Neutrophil (primary cell): ENCODE measurements at regions not wholly inside any gene's neighbourhood (a gene's known extent, or its start where the extent isn't known, plus 50 kb on each side); places are given as distances from the start of the nearest gene placed in this dataset.

Source experiments
- H3K27ac ChIP-seq: fragments of 200-600 bp; sonication (generic); 2 replicates; pipeline ENCODE4 v1.5.1; 2016; ENCODE audit warnings: mild to moderate bottlenecking, moderate library complexity
- H3K27me3 ChIP-seq: fragments of 200-600 bp; sonication (generic); 2 replicates; pipeline ENCODE4 v1.6.0; 2016; ENCODE audit warnings: mild to moderate bottlenecking
- H3K36me3 ChIP-seq: fragments of 200-600 bp; sonication (generic); 2 replicates; pipeline ENCODE4 v1.5.1; 2017
- H3K4me1 ChIP-seq, 2 experiments: fragments of 200-600 bp in 1 of 2; sonication (generic) in 1 of 2; 1 replicate in 1 of 2; 2 replicates in 1 of 2; pipeline versions ENCODE4 v1.5.1 to v1.6.1; 2013 to 2016; ENCODE audit warnings: low read depth in 1 of 2, low read length in 1 of 2, mild to moderate bottlenecking in 1 of 2, moderate library complexity in 1 of 2; ENCODE audit not compliant: control insufficient read depth in 1 of 2, insufficient read depth in 1 of 2
- H3K4me3 ChIP-seq, 2 experiments: fragments of 200-600 bp in 1 of 2; sonication (generic) in 1 of 2; 1 replicate in 1 of 2; 2 replicates in 1 of 2; pipeline ENCODE4 v1.5.1; 2013 to 2016; ENCODE audit warnings: low read depth in 1 of 2, low read length in 1 of 2, mild to moderate bottlenecking in 1 of 2, moderate library complexity in 1 of 2
- H3K9me3 ChIP-seq: fragments of 200-600 bp; sonication (generic); 2 replicates; pipeline ENCODE4 v1.5.1; 2016
- TF ChIP-seq, protein P1 (sequence below): fragments of 200-600 bp; sonication (generic); IDR thresholded peaks from 2 replicates; pipeline ENCODE4 v1.5.1; 2016; ENCODE audit warnings: antibody characterized with exemption

DNA sequence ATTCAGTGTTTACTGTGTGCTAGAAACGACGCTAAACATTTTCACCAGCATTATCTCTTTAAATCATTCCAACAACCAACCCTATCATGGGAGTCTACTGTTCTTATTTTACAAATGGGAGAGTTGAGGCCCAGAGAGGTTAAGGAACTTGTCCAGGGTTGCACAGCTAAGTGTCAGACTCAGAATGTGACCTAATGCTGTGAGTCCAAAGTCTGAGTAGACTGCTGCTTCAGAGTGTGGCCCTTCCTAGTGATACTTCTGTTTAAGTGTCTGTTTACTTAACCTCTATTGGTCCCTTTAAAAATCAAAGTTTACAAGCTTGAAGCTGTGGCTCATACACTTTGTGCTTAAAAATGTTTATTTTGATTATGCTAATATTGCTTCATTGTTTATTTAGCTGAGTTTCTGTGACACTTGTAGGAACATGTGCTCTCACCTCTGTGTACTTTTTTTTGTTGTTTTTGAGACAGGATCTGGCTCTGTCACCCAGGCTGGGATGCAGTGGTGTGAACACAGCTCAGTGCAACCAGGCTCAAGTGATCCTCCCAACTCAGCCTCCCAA, 84.4 kb upstream of the SYPL1 start:
- no peaks in the 10 kb centered on the region for H3K9me3 ChIP-seq
- peaks cover 34% of the 10 kb centered on the region for H3K27me3 ChIP-seq

DNA sequence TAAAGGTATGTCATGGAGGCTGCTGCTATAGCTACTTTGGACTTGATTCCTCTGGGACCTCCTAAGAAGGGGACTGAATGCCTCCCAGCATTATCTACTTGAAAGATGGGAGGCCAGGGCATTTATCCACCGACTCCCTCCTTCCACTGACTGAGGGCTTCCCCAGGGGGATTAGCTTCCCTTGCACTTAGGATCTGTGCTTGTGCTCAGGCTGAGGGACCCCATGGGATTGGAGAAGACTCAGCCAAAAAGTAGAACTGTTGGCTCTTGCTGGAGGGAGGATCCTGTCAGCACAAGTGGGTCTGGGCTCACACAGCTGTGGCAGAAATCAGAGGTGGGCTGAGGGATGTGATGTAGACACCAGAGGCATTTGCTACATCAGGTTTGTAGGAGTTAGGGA, 81.5 kb upstream of the SYPL1 start:
- no peaks in the 10 kb centered on the region for H3K4me1 ChIP-seq
- H3K27ac ChIP-seq: no peak overlapping the region
- peaks cover 41% of the 10 kb centered on the region for H3K27me3 ChIP-seq
- no peaks in the 10 kb centered on the region for H3K9me3 ChIP-seq
- no peak overlapping the region for H3K4me3 ChIP-seq
- no peaks in the 10 kb centered on the region for H3K36me3 ChIP-seq
- TF ChIP-seq, protein P1, sequence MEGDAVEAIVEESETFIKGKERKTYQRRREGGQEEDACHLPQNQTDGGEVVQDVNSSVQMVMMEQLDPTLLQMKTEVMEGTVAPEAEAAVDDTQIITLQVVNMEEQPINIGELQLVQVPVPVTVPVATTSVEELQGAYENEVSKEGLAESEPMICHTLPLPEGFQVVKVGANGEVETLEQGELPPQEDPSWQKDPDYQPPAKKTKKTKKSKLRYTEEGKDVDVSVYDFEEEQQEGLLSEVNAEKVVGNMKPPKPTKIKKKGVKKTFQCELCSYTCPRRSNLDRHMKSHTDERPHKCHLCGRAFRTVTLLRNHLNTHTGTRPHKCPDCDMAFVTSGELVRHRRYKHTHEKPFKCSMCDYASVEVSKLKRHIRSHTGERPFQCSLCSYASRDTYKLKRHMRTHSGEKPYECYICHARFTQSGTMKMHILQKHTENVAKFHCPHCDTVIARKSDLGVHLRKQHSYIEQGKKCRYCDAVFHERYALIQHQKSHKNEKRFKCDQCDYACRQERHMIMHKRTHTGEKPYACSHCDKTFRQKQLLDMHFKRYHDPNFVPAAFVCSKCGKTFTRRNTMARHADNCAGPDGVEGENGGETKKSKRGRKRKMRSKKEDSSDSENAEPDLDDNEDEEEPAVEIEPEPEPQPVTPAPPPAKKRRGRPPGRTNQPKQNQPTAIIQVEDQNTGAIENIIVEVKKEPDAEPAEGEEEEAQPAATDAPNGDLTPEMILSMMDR: no peak

More for the DNA sequence above, 84.4 kb upstream of the SYPL1 start:
- no peak overlapping the region for H3K27ac ChIP-seq
- no peaks in the 10 kb centered on the region for H3K4me1 ChIP-seq
- TF ChIP-seq, protein P1: no peak
- no peaks in the 10 kb centered on the region for H3K36me3 ChIP-seq
- H3K4me3 ChIP-seq: no peak overlapping the region

DNA sequence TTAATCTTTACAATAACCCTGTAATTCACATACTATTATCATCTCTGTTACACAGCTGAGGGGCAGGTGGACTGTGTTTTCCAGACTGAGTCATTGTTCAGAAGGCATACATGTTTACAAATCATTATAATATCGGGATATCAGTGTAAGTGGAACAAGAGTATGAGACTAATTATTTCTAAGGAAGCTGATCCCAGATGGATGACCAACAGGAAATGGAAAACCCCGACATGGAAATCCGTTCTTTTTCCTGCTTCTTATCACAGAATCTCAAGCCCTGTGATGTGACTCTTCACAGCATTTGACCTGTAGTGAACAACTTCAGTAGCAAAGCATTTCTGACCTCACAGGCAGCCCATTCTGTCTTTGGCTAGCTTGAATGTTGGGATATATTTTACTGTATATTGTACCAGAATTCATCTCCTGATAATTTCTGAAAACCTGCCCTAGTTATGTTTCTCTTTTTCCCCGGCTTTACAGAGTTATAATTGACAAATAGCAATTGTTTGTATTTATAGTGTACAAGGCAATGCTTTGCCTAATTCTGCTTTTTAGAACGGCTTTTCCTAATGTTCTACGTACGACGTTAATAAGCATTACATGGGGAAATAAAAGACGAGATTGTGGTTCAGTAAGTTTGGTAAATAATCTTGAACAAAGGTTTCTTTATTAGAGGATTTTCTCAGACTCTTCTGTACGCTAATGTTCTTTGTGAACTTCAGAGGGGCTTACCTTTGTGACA, 78.6 kb upstream of the SYPL1 start:
- Histone ChIP-seq H3K9me3 (no peaks in the 10 kb centered on the region), H3K27me3 (peaks cover 41% of the 10 kb centered on the region), H3K27ac (no peak overlapping the region), H3K4me1 (no peaks in the 10 kb centered on the region), H3K4me3 (no peak overlapping the region), H3K36me3 (no peaks in the 10 kb centered on the region)
- TF ChIP-seq, protein P1: no peak

DNA sequence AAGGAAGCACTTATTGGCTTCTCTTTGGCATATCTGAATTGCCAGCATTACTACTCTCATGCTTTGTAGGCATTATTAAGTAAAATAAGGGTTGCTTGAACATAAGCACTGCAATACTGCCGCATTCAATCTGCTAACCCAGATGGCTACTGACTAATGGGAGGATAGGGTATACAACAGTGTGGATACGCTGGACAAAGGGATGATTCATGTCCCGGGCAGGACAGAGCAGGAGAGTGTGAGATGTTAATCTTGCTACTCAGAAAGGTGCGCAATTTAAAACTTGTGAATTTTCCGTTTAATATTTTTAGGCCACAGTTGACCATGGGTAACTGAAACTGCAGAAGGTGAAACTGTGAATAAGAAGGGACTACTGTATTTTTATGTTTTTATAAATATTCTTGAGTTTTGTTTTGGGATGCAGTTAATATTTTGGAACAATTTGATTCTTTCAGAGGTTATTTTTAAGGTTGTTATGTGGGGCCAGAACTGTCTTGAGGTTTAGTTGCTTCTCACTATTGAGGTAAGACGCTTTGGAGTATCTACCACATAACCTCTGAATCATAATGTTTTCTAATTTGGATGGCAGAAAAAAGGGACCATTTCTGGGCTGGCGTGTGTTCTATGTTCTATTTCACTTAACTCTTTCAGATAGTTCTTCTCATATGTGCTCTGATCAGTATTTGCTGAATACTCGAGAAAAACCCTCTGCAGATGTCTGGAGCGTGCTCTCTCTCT, 75.7 kb upstream of the SYPL1 start:
- H3K36me3 ChIP-seq: no peaks in the 10 kb centered on the region
- TF ChIP-seq, protein P1: no peak
- no peaks in the 10 kb centered on the region for H3K9me3 ChIP-seq

DNA sequence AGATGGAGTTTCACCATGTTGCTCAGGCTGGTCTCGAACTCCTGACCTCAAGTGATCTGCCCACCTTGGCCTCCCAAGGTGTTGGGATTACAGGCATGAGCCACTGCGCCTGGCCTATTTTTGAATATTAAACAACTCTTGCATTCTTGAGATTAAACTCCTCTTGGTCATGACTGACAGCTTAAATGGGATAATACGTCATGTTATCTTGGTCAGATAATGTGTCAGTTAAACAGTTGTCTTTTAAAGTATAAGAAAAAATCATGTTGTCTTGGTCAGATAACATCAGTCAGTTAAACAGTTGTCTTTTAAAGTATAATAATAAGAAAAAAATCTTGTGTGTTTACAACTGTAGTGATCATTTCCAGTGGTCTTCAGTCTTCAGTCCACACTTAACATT, 73.6 kb upstream of the SYPL1 start:
- no peaks in the 10 kb centered on the region for H3K36me3 ChIP-seq

More for the DNA sequence above, 75.7 kb upstream of the SYPL1 start:
- peaks cover 17% of the 10 kb centered on the region for H3K27me3 ChIP-seq
- H3K27ac ChIP-seq: no peak overlapping the region
- H3K4me3 ChIP-seq: no peak overlapping the region
- peaks cover 8 to 9% of the 10 kb centered on the region in 2 experiments for H3K4me1 ChIP-seq

More for the DNA sequence above, 73.6 kb upstream of the SYPL1 start:
- H3K4me3 ChIP-seq: no peak overlapping the region
- H3K4me1 ChIP-seq: peaks cover 8 to 9% of the 10 kb centered on the region in 2 experiments
- H3K27me3 ChIP-seq: no peaks in the 10 kb centered on the region
- no peaks in the 10 kb centered on the region for H3K9me3 ChIP-seq
- no peak overlapping the region for H3K27ac ChIP-seq
- TF ChIP-seq, protein P1: no peak
